PC-9 (cell line): ENCODE measurements at regions not wholly inside any gene's neighbourhood (a gene's known extent, or its start where the extent isn't known, plus 50 kb on each side); places are given as distances from the start of the nearest gene placed in this dataset.

Source experiments
- BruUV-seq: library from RNA; stranded (reverse); fragments of 400-500 nt; replicated peaks from 2 replicates; lab custom pipeline; 2021; lab: Mats Ljungman, UMichigan
- CTCF ChIA-PET: fragments of 300-600 bp; sonication (Branson Sonifier 250); formaldehyde crosslinking; loops from one replicate; lab custom pipeline; 2022; ENCODE audit warnings: antibody characterized with exemption; lab: Charles Lee
- POLR2A ChIA-PET: fragments of 300-600 bp; sonication (Branson Sonifier 250); formaldehyde crosslinking; loops from one replicate; lab custom pipeline; 2022; ENCODE audit warnings: antibody characterized with exemption; ENCODE audit not compliant: unreplicated experiment; lab: Charles Lee
- DNase-seq, 2 experiments: peaks; one replicate each; pipeline versions ENCODE4 v3.0.0 to v3.0.0-alpha.2; 2015 to 2022; ENCODE audit warnings: mixed read lengths in 1 of 2
- H2AFZ ChIP-seq: fragments of 200-600 bp; sonication (generic); 2 replicates; pipeline ENCODE4 v1.8.1; 2017; ENCODE audit warnings: antibody characterized with exemption
- H3F3A ChIP-seq: fragments of 200-600 bp; sonication (generic); 2 replicates; pipeline ENCODE4 v1.8.1; 2017; ENCODE audit warnings: antibody characterized with exemption, mild to moderate bottlenecking, low read depth; ENCODE audit not compliant: insufficient read depth
- H3K27ac ChIP-seq: fragments of 200-600 bp; sonication (generic); 2 replicates; pipeline ENCODE4 v1.6.1; 2016; ENCODE audit warnings: mixed run types
- H3K27me3 ChIP-seq: fragments of 200-600 bp; sonication (generic); 2 replicates; pipeline ENCODE4 v1.6.1; 2016; ENCODE audit warnings: low read depth, mixed run types; ENCODE audit not compliant: insufficient read depth
- H3K36me3 ChIP-seq: fragments of 200-600 bp; sonication (generic); 2 replicates; pipeline ENCODE4 v1.6.1; 2016; ENCODE audit warnings: low read depth, mixed run types
- H3K4me1 ChIP-seq: fragments of 200-600 bp; sonication (generic); replicated peaks from 2 replicates; pipeline ENCODE4 v1.6.1; 2016; ENCODE audit warnings: mixed run types; ENCODE audit not compliant: insufficient read depth
- H3K4me2 ChIP-seq: fragments of 200-600 bp; sonication (generic); 2 replicates; pipeline ENCODE4 v1.6.1; 2017; ENCODE audit warnings: mixed run types
- H3K4me3 ChIP-seq: fragments of 200-600 bp; sonication (generic); 2 replicates; pipeline ENCODE4 v1.6.1; 2016; ENCODE audit warnings: mixed run types
- H3K79me2 ChIP-seq: fragments of 200-600 bp; sonication (generic); 2 replicates; pipeline ENCODE4 v1.6.1; 2017; ENCODE audit warnings: low read depth, mixed run types
- H3K9me2 ChIP-seq: fragments of 200-600 bp; sonication (generic); 2 replicates; pipeline ENCODE4 v1.8.1; 2017; ENCODE audit warnings: mild to moderate bottlenecking; ENCODE audit not compliant: insufficient read depth
- H3K9me3 ChIP-seq: fragments of 200-600 bp; sonication (generic); 2 replicates; pipeline ENCODE4 v1.8.1; 2016; ENCODE audit warnings: low read depth; ENCODE audit not compliant: insufficient read depth
- H4K20me1 ChIP-seq: fragments of 200-600 bp; sonication (generic); 2 replicates; pipeline ENCODE4 v1.8.1; 2017; ENCODE audit not compliant: insufficient read depth
- CTCF ChIP-seq: fragments of 200-600 bp; sonication (generic); conservative IDR thresholded peaks from 2 replicates; pipeline ENCODE4 v1.6.1; 2017; ENCODE audit warnings: mixed run types, antibody characterized with exemption, mild to moderate bottlenecking, moderate library complexity
- EZH2 ChIP-seq: fragments of 200-600 bp; sonication (generic); IDR thresholded peaks from 2 replicates; pipeline ENCODE4 v1.8.0; 2017; ENCODE audit warnings: antibody characterized with exemption, low read depth
- intact Hi-C: fragments of 100-400 bp; cut with micrococcal nuclease; formaldehyde crosslinking; loops from one replicate; pipeline ENCODE4 v1.10.0; 2022; ENCODE audit not compliant: unreplicated experiment

GRCh38 chr12:31835276-31835882 lies 106.6 kb upstream of the AMN1 start:
- H2AFZ ChIP-seq = no peak overlapping the region
- no peaks in the 10 kb centered on the region for H3K36me3 ChIP-seq
- intact Hi-C loops = no loop called here
- DNase-seq = peak; percentile 34 to 51
- H3K79me2 ChIP-seq = no peaks in the 10 kb centered on the region
- H3K4me1 ChIP-seq = no peaks in the 10 kb centered on the region
- H3K9me3 ChIP-seq = no peaks in the 10 kb centered on the region
- H3F3A ChIP-seq = no peaks in the 10 kb centered on the region
- ChIA-PET CTCF (interaction anchor here (0.7 kb wide), 1 partner anchor 963 kb away, joined by 4 read pairs; no protein-coding TSS in a partner anchor), POLR2A (no interaction called here)
- H3K27me3 ChIP-seq = no peaks in the 10 kb centered on the region
- H3K9me2 ChIP-seq = no peaks in the 10 kb centered on the region
- no peak for TF ChIP-seq CTCF
- no peak for TF ChIP-seq EZH2
- H3K27ac ChIP-seq = no peak overlapping the region
- no peaks in the 10 kb centered on the region for H4K20me1 ChIP-seq
- H3K4me3 ChIP-seq = no peak overlapping the region
- H3K4me2 ChIP-seq = no peak overlapping the region
- no TSS peak for BruUV-seq

- no TSS peak for BruUV-seq
- intact Hi-C loops = no loop called here
- ChIA-PET CTCF (no interaction called here), POLR2A (no interaction called here)
- Histone ChIP-seq H3K79me2 (no peaks in the 10 kb centered on the region), H3F3A (no peaks in the 10 kb centered on the region), H3K36me3 (no peaks in the 10 kb centered on the region), H2AFZ (no peak overlapping the region), H3K9me2 (no peaks in the 10 kb centered on the region), H3K9me3 (no peaks in the 10 kb centered on the region), H4K20me1 (no peaks in the 10 kb centered on the region), H3K4me2 (no peak overlapping the region), H3K27me3 (no peaks in the 10 kb centered on the region), H3K4me1 (no peaks in the 10 kb centered on the region), H3K4me3 (no peak overlapping the region), H3K27ac (no peak overlapping the region)
- TF ChIP-seq CTCF (no peak), EZH2 (no peak)
- DNase-seq = no peak
Measured at GRCh38 chr12:31834150-31834549, 105.3 kb upstream of the AMN1 start.

DNA sequence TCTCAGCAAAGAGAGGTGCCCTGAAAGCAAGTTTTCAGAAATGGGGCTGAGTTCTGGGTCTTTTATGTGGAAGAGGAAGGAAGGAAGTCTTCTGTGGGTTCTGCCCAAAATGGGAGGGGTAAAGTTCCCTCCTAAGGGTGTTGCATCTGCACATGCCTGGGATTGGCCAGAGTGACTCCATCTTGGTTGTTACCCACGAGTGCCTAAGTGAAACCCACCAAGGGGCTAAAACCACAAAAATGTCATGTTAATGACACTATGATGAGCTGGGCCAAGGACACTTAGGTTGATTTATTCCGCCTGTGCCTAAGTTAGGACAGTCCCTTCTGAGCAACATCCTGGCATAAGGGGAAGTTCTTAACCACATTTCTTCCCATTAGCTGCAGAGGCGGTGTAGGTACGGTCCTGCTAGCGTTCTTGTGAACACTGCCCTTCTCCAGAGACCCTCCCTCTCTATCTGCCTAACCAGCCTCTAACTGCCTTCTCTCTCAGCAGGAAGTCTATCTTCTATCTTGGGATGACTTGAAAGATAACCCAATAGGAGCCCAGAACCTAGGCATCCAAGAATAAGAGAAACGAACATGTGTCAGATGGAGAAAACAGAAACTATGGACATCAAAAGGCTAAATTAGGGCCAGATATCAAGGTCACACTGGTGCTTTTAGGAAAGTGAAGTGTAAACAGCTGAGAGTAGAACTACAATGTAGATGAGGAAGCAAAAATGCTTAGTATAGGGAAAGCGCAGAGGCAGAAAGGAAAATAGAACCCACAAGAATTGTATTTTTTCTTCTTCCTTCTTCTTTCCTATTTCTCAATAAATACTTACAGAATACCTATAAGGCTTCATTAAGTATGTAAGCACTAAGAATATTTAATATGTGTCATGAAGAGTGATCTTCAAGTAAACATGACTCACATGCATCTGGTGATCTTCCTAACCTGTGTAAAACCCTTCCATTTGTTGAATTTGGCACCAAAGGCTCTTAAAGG lies 104.2 kb upstream of the AMN1 start:
- H3K36me3 ChIP-seq = no peaks in the 10 kb centered on the region
- CTCF ChIA-PET = no interaction called here
- no peaks in the 10 kb centered on the region for H3K4me1 ChIP-seq
- no peaks in the 10 kb centered on the region for H3K79me2 ChIP-seq
- no peaks in the 10 kb centered on the region for H4K20me1 ChIP-seq
- H3K9me3 ChIP-seq = no peaks in the 10 kb centered on the region
- H2AFZ ChIP-seq = no peak overlapping the region
- BruUV-seq = no TSS peak
- TF ChIP-seq EZH2 = no peak
- TF ChIP-seq CTCF = no peak
- no peak overlapping the region for H3K27ac ChIP-seq
- H3K9me2 ChIP-seq = no peaks in the 10 kb centered on the region
- no peaks in the 10 kb centered on the region for H3F3A ChIP-seq
- POLR2A ChIA-PET = interaction anchor here (0.7 kb wide), 1 partner anchor 45 kb away, joined by 6 read pairs; no protein-coding TSS in a partner anchor
- intact Hi-C loops = no loop called here
- no peak overlapping the region for H3K4me3 ChIP-seq
- no peak for DNase-seq
- H3K4me2 ChIP-seq = no peak overlapping the region
- no peaks in the 10 kb centered on the region for H3K27me3 ChIP-seq
